ENCODE measurements at regions not wholly inside any gene's neighbourhood (a gene's known extent, or its start where the extent isn't known, plus 50 kb on each side); places are given as distances from the start of the nearest gene placed in this dataset.

DNA sequence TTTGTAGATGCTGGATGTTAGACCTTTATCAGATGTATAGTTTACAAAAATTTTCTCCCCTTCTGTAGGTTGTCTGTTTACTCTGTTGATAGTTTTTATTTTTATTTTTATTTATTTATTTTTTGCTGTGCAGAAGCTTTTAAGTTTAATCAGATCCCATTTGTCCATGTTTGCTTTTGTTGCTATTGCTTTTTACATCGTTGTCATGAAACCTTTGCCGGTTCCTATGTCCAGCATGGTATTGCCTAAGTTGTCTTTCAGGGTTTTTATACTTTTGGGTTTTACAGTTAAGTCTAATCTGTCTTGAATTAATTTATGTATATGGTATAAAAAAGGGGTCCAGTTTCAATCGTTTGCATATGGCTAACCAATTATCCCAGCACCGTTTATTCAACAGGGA is 819.5 kb downstream of the KCNT2 start:
- TF ChIP-seq, protein P1, sequence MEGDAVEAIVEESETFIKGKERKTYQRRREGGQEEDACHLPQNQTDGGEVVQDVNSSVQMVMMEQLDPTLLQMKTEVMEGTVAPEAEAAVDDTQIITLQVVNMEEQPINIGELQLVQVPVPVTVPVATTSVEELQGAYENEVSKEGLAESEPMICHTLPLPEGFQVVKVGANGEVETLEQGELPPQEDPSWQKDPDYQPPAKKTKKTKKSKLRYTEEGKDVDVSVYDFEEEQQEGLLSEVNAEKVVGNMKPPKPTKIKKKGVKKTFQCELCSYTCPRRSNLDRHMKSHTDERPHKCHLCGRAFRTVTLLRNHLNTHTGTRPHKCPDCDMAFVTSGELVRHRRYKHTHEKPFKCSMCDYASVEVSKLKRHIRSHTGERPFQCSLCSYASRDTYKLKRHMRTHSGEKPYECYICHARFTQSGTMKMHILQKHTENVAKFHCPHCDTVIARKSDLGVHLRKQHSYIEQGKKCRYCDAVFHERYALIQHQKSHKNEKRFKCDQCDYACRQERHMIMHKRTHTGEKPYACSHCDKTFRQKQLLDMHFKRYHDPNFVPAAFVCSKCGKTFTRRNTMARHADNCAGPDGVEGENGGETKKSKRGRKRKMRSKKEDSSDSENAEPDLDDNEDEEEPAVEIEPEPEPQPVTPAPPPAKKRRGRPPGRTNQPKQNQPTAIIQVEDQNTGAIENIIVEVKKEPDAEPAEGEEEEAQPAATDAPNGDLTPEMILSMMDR (IDR thresholded peaks at IDR 0.05): no peak
- TF ChIP-seq EZH2phosphoT487 (IDR thresholded peaks at IDR 0.05): no peak

Measured in neural progenitor cell (in vitro differentiated cells).